Kasumi-1 (cell line): ENCODE measurements at regions not wholly inside any gene's neighbourhood (a gene's known extent, or its start where the extent isn't known, plus 50 kb on each side); places are given as distances from the start of the nearest gene placed in this dataset.
"Not testable (repeated sequence)": the region's sequence is repeated elsewhere in the genome, so short reads cannot be mapped to it uniquely, and the experiment has no call there.

Source experiments
- DNase-seq, 2 experiments: peaks; one replicate each; lab custom pipeline; 2025; lab: John Stamatoyannopoulos, UW

DNA sequence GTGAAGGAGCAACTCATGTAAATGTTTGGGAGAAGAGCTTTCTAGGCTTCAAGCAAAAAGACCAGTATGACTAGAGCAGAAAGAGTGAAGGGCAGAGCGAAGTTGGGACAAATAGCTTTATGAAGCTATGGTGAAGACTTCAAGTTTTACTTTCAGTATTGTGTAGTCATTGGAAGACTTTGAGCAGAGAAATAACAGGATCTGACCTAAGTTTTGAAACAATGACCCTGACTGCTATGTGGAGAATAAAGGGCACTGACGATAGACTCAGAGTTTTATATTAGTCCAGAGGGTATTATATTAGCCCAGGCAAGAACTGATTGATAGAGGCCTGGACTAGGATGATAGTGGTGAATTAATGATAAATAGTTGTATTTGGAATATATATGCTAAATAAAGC, 187.3 kb downstream of the KTN1 start:
- DNase-seq = no peak

DNA sequence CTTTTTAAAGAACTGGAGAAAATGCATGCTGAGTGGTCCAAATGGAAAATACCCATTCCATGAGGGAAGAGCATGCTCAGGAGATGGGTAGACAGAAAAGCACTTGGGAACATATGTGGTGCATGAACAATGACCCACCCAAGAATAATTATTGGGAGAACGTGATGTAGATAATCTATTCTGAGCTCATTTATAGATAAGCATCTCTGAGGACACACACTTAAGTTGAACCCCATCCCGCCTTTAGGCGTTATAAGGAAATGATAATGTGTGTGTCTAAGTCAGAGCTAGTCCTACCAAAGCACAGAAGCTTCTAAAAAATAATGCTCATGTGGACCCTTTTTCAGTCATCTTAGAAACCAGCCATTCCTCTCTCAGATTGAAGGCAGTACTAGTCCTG, 189.9 kb downstream of the KTN1 start:
- no peak for DNase-seq

DNA sequence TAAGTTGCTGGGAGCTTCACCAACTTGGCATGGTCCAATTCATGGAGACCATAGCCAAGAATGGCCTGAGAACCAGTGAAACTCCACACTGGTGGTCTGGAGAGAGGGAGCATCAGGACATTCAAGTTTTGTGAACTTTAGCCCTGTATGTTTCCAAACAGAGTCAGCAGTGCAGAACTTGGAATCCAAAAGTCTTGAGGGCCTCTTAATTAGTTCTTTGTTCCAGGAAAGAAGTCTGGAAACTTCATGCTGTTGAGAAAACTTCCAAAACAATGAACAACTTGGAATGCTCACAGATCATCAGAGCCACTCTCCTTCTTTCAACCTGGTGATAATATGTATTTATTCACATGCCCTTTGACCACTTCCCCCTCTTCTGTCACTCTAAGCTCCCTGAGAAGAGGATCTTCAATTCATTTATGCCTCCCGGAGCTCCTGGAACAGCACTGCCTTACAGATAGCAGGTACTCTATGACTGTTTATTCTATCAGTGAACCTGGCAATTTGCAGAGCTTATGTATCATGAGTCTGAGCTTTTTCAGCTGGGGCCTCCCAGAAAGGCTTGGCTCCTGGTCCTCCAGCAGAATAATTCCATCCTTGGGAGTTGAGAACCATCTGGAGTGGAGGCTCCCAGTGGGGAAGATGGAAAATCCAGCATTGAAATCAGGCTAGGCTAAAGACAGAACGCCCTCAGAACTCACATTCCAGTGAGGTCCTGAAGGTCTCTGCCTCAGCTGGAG, 191.4 kb downstream of the KTN1 start:
- no peak for DNase-seq

DNA sequence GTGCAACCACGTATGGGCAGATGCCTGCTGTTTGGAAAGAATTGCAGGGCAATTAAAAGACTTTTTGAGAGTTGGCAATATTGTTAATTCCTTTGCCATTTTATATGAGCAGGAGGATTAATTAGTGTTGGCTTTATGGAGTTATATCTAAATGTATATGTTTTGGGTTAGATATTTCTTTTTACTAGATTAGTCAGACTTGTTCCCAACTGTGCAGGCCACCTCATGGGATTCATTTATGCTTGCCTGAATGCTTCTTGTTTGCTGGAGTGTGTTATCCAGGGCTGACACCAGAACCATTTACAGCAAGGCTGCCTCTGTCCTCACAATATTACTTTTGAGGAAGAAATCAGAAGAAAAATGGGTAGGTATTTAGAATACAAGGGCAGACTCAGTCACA, 192.5 kb downstream of the KTN1 start:
- no peak for DNase-seq

DNA sequence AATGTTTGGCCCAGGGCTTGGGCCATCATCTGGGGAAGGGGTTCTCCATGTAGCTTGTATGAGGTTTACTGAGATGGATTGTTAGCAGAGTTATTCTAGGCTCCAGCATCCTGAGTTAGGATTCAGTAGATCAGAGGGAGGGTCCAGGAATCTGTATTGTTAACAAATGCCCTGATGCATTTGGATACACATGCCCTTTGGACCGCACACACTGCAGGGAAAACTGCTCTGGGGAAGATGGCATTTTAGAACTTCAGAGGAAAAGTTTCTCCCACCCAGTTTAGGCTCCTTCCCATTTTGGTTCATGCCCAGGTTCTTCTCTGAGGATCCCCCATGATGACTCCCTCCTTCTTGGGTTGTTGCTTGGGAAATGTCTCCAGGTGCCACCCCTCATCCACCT, 193.3 kb downstream of the KTN1 start:
- no peak for DNase-seq

DNA sequence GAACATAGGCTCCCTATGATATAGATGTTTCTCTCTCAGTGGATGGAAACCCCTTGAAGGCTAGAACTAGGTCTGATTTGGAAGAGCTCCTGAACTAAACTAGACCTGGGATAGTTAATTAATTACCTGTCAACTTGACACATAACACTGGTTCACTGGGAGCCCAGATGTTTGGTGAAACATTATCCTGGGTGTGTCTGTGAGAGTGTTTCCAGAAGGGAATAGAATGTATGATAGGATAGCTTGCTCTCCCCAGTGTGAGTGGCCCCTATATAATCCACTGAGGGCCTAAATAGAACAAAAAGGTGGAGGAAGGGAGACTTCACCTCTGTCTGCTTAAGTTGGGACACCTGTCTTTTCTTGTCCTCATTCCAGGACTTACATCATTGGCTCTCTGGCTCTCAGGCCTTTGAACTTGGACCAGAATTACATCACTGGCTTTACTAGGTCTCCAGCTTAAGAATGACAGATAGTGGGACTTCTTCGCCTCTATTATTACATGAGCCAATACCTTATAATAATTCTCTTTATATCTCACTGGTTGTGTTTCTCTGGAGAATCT, 194.1 kb downstream of the KTN1 start:
- DNase-seq = no peak

DNA sequence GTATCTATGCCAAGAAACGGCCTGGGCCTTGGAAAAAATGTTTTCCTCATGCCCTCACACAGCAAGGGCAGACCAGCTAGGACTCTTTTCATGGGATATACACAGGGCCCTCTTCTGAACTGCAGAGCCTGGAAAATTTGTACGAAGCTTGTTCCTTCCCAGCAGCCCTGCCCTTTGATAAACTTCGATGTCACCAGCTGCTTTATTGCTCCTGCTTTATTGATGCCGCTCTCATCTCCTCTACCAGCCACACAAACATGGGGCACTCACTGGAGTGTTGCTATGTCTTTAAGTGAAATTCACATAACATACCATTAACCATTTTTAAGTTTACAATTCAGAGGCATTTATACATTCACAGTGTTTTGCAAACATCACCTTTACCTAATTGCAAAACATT, 197.9 kb downstream of the KTN1 start:
- no peak for DNase-seq

DNA sequence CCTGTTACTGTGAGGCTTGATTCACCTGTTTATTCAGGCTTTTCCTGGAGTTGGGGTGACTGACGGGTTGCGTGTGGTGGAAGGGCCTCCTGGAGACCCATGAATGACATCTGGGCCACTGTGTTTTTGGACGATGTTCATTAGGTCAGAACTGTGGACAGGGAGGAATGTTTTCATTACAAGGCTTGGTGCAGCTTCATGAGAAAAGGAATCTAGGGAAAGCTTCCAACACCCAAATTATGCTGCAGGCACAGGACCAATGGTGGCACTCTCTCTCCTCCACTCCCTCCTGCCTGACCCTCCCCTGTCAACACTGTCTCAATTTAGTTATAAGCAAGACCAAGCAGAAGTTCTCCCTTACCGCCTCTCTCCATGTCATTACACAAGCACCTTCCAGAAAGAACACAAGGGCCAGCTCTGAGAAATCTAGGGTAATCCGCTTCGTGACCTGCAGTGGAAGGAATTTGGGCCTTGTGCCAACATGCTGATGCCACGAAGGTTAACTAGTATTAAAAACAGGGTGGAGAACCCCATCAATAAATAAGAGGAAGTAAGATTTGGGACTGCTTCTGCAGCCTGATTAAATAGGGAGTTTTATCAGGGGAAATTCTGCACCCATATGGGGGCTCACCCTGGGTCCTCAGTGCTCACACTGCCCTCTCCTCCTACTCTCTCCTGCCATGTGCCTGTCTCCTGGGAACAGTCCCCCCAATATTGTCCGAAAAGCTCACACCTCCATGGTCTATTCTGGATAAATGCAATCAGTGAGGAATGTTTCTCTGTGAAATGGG, 200.3 kb downstream of the KTN1 start:
- DNase-seq = no peak

DNA sequence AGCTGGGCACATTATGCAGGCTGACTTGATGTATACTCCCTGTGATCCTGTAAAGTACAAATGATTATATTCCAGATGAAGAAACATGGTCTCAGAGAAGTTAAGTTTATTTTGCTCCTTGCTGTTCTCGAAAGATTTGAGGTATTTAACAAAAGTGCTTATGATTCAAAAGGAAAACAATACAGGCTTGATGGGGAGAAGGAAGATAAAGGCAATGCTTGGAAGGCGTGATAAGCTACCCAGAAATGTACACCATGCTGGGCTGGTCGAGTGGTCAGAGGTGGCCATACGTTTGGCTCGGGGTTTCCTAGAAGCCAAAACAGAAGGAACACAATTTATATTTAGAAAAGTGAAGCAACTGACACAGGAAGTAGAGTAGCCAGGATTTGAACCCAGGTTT, 201.0 kb downstream of the KTN1 start:
- no peak for DNase-seq

DNA sequence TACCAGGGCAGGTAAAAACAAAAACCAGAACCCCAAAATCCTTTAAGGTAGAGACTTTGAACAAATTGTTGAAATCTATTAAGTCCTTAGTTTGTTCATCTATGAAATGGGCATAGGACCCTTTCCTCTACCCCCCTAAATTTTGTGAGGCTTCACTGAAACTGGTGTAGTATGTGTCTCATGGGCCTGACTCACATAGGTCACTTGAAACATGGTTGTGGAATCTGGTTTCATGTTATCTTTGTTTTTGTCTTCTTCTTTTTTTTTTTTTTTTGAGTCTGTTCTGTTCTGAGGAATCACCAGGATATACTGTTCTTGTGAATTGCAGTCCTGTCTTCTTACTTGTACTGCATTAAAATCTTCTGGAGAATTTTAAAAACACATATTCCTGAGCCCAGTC, 202.2 kb downstream of the KTN1 start:
- DNase-seq = no peak

DNA sequence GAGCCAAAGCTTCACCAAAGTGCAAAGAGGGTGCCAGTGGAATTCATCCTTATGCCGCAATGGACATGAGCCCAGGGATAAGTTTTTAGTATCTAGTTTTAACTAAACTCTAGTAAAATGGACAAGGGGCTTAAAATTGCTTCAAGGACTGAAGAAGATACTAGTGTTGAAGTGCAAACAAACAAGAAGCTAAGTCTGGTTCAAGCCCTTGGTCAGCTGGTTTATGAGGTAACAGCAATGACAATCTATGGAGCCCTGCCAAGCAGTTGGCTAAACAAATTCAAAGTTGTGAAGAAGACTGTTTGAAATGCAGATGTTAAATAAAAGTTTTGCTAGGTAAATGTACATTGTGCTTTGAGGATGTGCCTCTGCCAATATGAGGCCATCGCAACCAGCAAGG, 209.4 kb downstream of the KTN1 start:
- no peak for DNase-seq

DNA sequence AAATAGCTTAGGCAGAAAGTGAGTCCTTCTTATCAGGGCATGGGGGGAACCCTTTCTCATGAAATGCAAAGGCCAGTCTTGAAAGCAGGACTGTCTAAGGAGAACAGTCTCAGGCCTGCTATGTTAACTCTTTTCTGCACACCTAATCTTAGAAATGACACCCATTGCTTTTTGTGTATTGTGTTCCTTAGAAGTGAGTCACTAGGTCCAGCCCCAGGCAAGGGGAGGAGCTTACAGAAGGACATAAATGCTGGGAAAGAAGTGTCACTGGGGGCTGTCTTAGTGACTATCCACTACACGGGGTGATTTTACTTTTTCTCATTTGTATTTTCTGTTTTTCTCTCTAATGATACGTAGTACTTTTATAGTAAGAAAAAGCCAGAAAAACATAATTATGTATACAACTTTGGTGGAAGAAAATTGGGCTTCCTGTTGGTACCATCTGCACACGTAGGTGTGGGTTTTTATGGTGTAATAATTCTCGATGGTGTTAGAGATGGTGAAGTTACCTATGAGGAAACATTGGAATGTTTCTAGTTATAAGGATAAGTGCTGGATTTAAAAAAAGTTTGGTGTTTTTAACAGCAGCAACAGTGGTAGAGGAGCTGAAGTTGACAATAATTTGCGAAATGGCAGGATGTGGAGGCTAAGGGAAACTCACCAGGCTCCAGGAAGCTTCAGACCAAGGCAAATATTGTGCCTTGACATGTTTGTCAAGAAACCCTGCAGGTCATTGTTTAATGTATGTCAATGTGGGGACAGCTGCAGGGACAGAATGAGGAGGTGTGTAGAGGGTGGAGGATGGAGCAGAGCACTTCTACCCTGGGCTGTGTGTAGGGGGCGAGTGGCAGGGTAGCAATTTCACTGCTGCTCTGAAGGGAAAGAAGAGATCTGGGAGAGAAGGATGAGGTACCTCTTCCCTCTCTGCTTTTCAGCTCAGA, 214.9 kb downstream of the KTN1 start:
- no peak for DNase-seq

DNA sequence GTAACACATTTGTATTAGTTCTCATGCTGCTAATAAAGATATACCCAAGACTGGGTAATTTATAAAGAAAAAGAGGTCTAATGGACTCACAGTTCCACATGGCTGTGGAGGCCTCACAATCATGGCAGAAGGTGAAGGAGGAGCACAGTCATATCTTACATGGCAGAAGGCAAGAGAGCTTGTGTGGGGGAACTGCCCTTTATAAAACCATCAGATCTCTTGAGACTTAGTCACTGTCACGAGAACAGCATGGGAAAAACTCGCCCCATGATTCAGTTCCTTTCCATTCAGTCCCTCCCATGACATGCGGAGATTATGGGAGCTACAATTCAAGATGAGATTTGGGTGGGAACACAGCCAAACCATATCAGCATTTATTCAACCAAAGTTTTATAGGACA, 216.5 kb downstream of the KTN1 start:
- not testable (repeated sequence) for DNase-seq

DNA sequence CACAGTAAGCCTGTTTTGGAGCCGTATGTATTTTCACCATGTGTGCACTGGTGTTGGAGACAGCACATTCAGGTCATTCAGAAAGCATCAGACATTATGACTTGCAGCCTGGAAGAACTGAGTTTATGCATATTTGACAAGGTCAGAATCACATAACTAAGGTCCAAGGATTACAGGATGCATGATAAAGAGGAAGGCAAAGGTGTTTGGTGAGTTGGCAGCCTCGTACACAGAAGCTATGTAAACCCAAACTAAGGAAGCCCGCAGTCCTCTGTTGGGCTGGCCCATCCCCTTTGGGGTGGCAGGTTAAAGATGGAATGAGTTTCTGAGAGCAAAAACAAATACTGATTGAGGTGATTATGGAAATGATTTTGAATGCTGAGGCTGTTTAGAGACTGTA, 218.4 kb downstream of the KTN1 start:
- no peak for DNase-seq

DNA sequence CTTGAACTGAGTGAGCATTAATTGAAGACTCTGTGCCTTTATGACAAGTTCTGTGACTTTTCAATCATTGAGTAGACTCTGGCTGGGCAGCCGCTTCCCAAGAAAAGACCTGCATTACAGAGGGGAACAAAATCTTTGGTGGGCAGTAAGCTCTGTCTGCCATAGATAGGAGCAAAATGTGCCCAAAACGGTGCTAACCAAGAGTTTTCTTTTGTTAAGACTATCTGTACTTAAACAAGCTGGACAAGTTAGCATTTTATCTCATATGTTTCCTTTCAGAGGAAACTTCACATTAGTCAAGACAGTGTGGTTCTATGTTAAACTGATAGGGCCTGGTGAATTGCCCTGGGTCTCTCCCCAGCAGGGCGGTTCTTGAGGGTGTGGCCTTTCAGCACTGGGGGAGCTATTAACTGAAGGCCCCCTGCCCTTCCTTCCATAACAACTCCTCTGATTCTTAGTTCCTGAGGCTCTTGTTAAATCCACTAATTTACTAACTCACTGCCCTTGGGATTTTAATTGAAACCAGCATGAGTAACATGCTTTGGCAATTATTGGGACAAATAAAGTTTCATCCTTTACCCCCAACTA, 219.6 kb downstream of the KTN1 start:
- no peak for DNase-seq

DNA sequence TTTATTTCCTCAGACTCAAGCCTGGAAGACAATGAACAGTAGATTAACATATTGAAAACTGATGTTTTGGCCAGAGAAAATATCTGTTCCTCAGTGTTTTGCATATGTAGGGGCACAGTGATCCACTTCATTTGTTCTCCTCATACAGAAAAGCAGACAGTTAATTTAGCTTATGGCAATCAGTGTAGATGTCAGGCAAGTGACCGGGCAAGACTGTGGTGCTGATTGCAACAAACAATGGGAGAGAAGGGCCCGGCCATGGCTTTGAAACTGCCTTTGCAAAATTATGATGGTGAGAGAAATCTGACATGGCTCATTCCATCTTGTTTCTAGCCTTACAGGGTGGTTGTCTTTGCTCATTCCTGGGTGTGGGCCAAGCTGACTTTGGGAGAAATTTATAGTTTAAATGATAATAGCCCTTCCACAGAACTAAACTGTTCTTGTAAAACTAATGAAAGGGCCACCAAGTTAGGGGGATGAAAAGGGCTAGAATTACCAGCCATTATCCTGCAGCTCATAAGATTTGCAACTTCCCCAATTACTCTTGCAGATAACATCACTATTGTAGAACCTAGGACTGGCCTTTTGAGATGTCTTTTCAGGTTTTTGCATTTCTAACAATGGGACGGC, 220.3 kb downstream of the KTN1 start:
- no peak for DNase-seq

DNA sequence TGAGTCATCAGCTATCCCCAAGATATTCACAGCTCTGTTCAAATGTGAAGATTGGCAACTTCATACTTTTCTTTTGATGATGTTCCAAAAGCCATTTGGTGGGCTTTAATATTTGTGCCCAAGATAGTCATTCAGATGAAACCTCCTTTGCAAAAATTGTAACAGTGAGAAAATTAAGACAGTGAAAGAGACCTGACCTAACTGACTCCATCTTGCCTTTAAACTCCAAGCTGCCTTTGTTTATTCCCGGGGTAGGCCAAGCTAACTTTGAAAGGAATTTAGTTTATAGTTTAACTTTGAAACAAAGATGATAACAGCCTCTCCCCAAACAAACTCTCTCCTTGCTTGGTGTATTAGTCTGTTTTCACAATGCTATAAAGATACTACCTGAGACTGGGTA, 221.1 kb downstream of the KTN1 start:
- DNase-seq = no peak

DNA sequence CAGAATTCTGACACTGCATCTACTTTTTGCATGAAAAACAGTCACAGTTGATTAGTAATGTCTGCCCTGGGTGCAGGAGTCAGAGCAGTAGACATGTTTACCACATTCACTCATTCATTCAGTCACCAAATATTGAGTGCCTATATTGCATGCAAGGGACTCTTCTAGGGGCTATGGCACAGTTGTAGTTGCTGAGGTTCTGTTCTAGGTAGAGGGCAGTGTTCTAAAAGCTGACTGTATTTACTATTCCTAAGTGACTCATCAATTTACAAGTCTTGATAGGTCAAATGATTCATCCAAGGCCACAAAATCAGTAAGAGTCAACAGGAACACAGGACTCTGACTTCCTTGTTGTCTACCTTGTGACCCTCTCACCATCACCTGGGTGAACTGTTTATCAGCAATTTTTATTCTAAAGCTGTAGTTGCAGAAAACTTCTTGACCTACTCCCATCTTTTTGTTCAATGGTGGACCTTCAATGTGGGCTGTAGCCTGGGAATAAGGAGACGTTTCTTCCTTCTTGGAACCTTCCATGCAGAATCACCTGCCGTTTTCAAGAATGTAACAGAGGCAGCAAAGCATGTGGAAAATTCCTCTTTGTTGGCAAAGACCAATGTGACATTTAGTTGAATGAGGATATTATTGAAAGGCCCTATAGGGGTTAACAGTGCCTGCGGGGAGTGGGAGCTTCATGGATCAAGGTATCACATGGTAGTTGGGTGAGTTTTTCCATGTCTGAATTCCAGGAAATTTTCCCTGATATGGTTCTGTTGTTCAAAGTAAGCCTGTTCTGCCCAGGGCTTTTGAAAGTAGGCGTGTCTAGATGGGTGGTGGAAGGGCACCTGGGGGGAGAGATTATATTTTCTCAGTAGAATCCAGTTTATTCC, 223.2 kb downstream of the KTN1 start:
- DNase-seq = no peak

DNA sequence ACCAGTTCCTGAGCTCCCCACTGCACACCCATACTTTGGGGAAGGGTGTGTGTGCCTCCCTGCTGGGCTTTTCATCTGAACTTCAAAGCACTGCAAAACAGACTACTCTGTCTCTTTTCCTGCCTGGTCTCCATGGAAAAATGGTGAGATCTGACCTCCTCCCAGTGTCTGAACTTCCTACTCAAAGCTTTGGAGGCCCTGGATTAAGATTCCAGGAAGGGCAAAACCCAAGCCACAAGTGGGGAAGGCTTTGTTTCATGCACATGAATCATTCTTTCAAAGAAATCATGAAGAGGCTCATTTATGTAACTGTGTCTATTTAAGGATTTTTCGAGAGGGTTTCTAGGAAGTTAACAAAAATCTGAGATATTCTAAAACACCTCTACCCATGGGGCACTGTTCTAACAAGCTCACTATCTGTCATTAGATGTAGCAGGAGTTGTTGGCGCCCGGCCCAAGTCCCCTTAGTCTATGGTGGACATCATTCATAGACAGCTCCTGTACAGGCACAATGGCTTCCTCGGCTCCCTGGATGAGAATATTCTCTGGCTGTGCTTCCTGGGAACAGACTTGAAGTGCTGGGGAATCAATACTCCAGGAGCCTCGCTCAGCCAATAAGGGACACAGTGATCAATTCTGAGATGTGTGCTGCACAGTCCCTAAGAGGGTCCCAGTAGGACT, 224.0 kb downstream of the KTN1 start:
- no peak for DNase-seq

DNA sequence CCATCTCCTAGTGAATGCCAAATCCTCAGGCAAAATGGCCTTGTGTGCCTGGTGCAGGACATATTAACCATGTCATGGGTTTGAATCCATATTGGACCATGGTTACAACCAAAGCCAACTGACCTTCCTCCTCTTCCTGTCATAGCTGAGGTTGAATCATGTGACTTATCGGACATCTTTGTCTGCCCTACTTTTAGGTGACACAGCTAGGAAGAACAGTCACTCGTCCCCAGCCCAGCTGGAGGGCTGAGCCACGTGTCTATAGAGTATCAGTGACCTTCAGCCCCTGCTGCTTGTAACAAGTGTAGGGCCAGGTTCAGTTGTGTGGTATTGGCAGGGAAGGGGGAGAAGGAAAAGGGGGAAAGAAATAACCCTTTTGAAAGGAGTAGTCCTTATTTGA, 225.2 kb downstream of the KTN1 start:
- no peak for DNase-seq
